Activated T-cell treated with anti-CD3 and anti-CD28 coated beads for 48 hours (primary cell): ENCODE measurements at regions not wholly inside any gene's neighbourhood (a gene's known extent, or its start where the extent isn't known, plus 50 kb on each side); places are given as distances from the start of the nearest gene placed in this dataset.

Experiments used
- DNase-seq: peaks from one replicate; pipeline ENCODE4 v3.0.0-alpha.2; 2020; ENCODE audit warnings: low read depth

DNA sequence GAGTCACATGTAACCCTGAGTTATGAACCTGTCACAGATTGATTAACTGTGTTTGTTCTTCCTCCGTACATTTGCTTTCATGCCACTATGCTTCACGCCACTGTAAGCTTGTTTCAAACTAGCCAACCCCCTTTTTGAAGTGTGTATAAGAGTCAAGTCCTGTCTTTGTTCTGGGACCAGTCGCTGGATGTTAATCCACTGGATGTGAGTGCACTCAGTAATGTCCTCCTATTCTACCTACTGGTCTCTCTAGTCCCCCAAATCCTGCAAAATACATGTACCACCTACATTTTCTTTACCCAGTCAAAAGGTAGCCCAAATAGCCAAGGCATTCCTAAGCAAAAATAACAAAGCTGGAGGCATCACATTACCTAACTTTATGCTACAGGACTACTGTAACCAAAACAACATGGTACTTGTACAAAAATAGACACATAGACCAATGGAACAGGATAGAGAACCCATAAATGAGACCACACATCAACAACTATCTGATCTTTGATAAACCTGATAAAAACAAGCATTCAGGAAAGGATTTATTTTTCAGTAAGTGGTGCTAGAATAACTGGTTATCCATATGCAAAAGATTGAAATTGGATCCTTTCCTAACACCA lies 1139.1 kb upstream of the SEMA6A start:
- DNase-seq = no peak

DNA sequence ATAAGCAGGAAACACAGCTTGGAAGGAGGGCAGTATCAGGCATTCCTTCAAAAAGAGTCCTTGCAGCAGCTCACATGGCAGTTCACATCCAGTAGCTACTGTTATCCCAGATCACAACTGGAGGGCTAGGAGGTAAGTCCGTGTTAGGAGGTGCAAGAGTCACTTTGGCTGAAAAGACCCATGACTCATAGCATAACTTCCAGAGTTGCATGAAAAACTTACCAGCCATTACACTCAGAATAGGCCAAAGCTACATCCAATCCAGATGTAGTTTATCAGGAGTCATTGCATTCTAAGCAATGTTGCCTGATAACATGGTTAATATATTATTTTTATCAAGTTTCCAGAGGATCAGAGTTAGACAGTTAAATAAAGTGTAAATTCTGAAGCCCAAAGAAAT lies 1126.4 kb upstream of the SEMA6A start:
- DNase-seq = no peak

DNA sequence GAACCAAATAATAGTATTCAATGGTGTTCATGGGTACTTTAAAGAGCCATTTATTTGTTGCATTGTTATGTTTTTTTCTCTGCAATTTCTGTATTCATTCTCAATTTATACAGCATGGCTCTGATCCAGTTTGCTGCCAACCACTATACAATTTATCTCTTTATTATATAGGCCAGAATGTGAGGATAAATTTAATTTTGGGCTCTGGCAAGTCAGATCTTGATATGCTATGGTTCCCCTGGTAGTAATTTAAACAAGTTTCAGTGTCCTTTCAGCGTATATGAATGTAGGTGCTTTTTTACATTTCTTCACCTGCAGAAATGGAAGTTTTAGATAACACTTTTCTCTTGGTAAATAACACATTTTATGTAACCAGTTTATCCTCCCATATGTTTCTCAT lies 1118.0 kb upstream of the SEMA6A start:
- no peak for DNase-seq

DNA sequence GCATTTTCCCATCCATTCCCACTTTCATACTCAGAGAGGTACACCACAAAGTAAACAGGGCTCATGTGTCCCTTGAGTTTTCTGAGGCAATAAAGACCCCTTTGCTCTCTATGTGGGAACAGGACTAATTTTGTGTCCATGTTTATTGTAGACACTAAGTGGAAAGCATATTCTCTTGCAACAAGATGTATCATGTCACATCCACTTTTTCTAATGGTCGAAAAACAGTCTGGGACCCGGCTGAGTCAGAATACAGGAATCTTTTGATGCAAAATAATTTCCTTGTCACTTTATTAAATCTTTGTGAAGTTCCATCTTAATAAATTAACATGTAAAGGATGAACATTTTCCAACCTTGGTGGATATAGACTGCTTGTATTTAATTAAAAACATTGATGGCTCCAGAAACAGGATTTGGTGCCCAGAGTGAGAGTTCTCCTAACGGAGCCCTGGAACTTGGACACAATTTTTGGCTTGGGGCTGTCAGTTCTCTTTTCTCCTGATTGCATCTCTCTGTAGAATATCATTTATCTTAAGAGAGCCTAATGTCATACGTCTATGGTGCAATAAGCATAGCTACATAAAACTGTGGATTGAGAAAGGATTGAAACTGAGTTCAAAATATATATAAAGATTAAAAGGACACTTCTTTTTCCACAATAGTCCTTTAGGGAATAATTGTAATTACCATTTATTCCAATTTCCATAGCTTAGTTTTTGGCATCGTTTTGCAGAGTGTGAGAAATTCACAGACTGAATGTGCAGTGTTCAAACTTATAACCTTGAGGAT lies 1116.7 kb upstream of the SEMA6A start:
- no peak for DNase-seq

DNA sequence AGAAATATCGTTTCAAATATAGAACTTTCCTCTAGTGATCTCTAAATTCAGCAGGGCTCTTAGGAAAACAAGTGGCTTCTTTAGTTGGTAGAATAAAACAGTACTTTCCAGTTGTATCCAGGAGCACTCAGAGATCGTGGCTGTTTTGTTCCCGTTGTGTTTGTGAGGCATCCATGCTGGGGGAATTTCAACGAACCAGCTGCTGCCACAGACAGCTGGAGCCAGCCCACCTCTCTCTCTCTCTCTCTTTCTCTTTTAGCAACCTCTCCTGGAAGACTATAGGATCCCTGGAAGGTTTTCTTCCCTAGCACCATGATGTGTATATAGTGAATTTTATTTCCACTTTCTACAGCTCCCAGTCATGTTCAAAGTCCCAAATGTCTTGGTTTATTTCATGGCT lies 1116.0 kb upstream of the SEMA6A start:
- no peak for DNase-seq

DNA sequence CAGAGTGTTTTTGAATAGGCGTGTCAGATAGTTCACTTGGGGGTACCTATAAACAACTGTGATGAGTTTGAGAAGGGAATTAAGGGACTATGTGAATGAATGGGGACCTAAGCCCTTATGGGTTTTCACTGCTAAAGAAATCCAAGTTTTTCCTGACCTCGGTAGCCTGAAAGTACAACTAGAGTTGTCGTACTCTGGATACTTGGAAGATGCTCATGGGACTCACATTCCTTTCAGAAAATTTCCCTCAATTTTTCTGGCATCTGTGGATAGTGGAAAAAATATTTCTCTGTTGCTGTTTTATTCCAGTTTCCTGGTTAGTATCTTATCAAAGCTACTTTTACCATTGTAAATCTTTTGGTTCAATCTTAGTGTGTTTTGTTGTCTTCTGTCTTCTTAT lies 1112.3 kb upstream of the SEMA6A start:
- no peak for DNase-seq

DNA sequence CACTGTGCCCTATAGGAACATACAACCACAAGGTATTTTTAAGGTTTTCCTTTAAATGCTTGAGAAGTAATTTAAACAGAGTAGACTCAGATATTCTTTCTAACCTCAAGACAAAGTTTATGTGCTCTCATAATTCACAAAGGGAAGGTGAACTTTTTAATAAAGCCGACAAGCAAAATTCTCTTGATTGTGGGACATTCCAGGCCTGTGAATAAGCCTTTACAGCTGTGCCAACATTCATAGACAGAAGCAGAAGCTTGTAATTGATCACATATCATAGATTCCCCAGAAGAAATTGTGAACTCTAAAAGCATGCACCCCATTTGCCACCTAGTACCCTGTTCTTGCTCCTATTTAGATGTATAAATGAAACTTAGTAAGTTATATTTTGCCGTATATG lies 1107.8 kb upstream of the SEMA6A start:
- DNase-seq = no peak

DNA sequence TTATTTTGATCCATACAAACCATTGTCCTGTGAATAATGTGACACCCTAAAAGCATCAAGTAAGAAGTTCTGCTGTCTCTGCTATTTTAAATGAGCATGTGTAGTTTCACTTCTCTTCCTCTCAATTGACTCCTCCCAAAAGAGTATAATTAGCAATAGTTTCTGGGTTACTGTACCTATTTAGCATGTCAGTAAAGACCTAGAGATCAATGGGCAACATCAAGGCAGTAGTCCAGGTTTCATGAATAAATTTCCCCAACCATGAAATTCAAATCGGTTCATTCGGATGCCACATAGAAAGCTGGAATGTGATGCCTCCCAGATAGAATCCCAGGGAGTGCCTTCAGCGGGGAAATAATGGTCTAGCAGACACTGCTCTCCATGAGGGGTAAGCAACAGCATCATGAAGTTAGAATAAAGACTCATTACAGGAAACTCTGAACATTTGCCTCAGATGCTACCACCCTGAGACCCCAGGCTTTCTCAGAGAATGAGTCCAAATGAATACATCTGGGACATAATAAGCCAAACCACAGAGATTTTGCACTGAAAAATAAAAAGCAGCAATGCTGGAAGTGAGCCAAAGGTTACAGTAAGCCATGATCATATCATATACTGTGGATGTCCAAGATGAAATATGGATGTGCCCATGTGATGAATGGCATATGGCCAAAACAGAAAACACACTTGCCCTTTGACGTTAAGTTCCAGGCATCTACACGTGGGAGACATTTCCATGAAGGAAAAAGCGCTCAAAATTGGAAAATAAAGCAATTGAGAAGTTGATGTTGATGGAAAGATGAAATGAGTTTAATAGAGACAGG lies 1107.0 kb upstream of the SEMA6A start:
- DNase-seq = no peak

DNA sequence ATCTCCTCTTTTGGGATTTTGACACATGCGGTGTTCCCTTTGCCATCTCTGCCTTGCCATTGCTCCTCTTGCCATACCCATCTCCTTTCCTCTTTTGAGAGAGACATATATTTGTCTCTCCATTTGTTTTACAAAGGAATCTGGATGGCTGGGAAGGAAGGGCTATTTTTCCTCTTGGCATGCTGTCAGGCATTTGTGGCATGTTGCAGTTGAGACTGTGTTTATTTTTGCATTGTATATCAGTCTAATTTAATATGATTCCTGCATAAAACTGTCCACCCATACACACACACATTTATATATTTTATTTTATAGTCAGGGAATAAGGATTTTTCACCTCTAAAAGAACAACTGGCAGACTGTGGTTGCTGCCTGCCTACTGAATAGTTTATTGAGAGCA lies 1105.8 kb upstream of the SEMA6A start:
- DNase-seq = no peak

DNA sequence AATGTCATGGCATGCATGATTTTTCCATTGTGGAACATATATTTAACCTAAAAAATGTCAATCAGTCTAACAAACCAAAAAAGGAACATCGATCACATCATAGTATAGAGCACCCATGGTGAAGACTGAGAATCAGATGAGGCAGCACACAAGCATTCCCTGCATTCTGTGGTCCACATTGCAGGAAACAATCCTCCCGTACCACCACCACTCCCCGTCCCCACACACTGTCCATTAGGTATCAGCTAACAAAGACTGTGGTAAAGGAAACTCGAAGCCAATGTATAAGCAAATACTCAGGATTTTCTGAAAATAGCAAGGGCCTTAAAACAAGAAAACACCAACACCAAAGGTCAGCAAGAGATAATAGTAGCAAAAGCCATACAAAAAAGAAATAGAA lies 1104.4 kb upstream of the SEMA6A start:
- no peak for DNase-seq

DNA sequence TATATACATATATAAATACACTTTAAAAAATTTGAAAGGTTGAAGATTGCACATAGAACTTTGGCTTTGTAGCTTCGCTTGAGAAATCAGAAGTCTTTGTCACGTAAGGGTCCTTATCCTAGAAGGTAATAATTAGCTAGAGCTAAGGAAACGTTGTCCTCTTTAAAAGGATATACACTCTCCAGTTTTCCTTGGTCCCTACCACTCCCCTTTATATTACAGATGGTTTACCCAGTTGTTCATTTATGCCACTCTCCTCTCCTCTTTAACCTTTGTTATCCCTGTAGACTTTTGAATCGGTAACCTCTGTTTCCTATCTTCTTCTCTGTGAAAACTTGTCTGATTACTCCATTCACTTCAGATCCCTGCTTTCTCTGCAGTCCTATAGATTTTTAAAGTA lies 1101.0 kb upstream of the SEMA6A start:
- DNase-seq = no peak

DNA sequence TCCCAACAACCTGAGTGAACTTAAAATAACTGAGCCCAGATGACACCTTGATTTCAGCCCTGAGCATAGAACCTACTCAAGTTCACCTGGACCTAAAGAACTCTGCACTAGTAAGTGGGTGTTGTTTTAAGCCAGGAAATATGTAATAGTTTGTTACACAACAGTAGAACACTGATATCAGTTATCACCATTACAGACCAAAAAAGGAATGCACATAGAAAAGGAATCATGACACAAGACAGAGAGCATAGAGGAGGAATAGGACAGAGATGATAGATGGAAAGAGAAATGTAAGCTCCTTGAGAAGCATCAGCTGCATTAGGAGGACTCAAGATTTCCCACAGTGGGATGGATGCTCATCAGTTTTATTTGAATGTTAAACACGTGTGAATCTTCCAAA lies 1096.9 kb upstream of the SEMA6A start:
- no peak for DNase-seq

DNA sequence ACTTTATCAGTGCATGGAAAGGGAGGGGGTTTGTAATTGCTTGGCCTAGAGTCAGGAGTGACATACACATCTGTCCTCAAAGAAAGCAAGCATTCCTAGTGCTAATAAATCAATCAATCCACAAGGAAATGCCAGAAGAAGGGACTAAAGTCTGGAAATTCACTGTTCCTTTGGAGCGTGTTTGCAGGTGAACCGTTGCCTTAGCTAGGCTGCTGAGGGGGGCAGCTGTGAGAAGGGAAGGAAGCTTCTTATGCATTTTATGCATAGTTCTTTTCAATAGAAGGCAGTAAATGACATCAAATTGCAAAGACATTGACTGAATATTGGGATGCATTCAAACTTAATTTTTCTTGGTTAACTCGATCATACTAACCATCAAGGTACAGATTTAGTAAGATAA lies 1092.5 kb upstream of the SEMA6A start:
- DNase-seq = no peak

DNA sequence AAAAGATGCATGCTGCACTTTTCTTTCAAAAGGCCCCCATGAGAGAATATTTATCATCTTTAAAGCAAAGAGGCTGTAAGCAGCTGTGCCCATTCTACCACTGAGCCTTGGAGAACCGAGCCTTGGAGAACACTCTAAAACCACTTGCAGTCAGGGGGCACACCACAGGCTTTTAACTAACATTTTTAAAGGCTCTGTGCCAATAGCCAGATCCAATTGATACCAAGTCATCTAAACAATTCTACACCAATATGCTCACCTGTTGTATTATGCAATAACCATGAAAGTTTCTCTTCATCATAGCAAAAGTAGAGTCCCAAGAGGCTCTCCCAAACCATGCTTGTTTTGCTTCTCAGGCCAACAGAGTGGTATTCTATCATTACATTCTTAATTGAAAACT lies 1090.5 kb upstream of the SEMA6A start:
- no peak for DNase-seq

DNA sequence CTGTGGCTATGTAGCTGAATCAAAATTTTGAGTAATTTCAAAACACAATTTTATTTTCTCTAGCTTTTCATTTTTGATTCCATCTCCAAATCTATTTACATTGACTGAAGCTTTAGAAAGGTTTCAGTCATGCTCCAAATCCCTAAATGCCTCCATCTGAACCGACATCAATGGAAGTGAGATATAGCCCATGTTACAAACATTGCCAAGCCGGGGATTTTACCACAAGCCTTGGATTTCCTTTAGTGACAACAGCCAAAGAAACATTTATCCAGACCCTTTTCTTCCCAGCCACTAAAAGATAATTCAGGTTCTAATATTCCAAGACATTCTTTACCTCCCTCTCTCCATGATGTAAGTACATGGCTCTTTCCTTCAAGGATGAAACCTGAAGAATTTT lies 1087.7 kb upstream of the SEMA6A start:
- DNase-seq = no peak

DNA sequence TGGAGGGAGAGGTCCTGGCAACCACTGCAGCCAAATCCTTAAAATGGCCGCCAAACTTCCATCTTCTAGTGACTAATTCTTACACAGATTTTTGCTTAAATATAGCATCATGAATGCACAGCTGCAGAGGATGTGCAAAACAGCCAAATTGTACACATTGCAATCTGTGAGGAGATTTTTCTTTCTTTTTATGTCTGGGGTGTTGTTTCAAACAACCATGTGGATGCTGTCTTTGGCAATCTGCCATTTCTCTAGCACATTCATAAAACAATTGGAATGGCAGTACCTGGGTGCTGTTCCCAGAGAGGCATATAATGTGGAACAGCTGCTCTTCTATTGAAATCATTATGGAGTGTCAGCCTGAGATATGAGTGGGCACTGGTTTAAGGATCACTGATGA lies 1082.9 kb upstream of the SEMA6A start:
- no peak for DNase-seq

DNA sequence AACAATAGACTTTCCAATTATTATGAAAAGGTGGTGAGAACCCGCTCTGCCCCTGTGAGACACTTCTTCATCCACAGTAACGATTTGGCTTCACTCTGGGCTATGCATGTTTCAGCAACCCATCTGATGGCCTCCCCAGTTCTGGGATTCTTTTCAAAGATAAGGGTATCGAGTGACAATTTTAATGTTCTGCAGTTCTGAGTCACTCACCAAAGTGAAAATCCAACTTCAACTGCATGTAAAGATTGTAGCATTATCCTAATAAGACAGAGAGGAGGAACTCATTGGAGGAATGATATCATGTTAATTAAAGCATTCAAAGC lies 1078.3 kb upstream of the SEMA6A start:
- DNase-seq = no peak

DNA sequence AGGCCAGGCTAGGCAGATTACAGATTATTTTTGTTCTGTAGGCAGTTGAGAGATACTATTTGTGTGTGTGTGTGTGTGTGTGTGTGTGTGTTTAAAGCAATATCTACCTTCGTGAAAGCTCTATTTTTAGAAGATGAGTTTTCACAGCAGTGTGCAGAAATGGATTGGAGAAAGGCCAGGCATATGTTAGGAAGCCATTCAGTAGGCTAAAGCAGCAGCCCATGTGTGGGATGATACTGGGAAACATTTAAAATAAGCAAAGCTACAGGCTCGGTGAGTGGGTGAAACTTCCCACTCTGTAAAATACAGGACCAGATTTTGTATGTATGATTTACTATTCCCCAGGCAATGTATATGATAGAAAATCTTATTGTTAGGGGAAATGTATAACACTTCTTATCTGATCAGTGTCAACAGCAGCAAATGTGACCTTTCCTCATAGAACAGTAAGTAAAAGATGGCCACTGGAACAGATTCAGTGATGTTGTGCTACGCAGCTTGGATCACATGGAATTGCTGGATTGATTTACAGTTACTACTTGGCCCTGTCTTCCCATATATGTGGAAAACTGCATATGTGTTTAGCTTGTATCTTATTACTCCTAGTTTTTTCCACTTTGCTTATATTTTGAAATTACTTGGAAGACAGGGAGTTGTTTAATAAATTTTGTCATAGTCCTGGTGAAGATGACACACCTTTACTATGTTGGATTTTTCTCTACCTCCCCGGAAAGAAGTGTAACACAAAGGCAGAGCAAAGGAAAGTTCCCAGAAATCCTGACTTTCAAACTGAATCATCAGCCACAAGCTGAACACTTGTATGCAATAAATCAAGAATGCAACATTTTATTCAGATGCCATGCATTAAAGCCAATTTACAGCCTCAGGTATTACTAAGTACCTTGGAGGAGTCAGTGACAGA lies 1077.7 kb upstream of the SEMA6A start:
- no peak for DNase-seq

DNA sequence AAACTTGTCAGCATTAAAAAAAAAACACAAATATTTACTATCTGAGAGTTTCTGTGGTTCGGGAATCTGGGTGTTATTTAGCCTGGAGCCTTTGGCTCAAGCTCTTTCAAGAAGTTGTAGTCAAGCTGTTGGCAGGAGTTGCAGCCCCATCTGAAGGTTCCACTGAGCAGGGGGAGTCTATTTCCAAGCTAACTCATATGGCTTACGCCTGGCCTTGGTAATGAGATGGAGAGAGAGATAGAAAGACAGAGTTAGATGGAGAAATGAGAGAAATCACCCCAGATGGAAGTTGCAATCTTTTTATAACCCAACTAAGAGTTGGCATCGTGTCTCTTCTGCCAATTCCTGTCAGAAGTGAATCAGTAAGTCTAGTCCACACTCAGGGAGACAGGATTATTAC lies 1075.2 kb upstream of the SEMA6A start:
- DNase-seq = no peak

DNA sequence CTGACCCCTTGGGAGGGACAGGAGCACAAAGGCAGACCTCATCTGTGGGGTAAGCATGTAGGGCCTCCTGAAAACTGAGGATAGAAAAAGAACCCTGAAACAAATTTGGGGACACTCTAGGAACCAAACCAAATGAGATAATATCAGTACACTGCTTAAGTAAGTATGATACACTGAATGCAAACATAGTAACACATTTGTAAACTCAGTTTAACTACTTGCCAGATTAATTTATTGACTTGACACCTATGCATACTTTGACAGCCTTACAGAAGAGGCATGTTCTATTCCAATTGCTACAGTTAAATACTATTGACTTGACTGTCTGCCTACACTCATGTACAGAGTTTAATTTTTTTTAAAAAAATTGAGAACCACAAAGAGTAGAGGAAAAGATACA lies 1070.8 kb upstream of the SEMA6A start:
- no peak for DNase-seq

DNA sequence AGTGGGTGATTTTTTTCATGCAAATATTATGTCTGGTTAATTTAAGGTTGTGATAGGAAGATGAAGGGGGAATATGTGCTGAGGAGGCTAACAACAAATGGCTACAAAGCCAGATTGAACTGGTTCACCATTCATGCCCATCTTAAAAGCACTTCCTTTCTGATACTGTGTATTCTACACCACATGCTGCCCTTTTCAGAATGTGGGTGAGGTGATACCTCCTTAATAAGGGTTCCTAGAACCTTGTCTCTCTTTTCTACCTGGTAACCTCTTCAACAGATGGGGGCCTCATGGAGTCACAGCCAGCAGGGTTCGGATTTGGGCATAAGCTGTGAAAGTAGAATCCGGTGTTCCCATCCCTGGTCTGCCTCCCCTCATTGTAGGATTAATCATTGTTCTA lies 1064.0 kb upstream of the SEMA6A start:
- no peak for DNase-seq

DNA sequence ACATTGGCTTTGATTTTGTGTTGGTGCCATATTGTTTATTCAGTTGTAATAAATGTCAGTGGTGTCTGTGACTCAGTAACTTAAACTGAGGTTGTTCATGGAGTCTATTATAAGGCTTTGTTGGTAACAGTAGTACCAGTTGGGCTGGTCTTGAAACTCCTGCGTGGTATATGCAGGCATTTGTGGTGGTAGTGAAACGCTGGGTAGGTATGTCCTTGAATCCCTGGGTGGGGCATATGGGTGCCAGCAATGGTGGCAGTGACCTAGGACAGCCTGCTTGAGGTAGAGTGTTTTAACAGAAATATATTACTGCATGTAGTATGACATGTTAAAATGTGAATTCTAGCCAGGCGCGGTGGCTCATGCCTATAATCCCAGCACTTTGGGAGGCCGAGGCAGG lies 1058.5 kb upstream of the SEMA6A start:
- no peak for DNase-seq
